GM19397 (cell line): ENCODE measurements at regions not wholly inside any gene's neighbourhood (a gene's known extent, or its start where the extent isn't known, plus 50 kb on each side); places are given as distances from the start of the nearest gene placed in this dataset.

Experiments used
- ATAC-seq: cut with Tn5 transposase; IDR thresholded peaks from one replicate; pipeline ENCODE4 v1.9.1; 2021; ENCODE audit warnings: mild to moderate bottlenecking, moderate library complexity; ENCODE audit not compliant: unreplicated experiment

GRCh38 chr17:79298799-79299198 is 224.2 kb downstream of the ENGASE start:
- no peak for ATAC-seq

DNA sequence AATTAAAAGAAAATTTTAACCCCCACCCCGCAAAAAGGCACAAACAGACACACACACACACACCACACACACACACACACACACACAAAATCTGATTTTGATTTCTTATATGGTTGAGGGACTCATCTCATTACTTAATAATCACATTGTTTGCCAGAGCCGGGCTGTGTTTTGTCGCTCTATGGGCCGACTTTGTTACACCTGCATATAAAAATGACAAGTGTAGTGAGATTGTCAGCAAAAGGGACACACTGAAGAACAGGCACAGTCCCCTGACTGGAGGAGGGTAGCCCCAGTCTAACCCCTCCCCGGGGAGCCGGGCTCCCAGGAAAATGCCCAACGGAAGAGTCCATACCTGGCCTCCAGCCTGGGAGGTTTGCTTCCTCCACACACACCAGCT is 221.6 kb downstream of the ENGASE start:
- no peak for ATAC-seq

DNA sequence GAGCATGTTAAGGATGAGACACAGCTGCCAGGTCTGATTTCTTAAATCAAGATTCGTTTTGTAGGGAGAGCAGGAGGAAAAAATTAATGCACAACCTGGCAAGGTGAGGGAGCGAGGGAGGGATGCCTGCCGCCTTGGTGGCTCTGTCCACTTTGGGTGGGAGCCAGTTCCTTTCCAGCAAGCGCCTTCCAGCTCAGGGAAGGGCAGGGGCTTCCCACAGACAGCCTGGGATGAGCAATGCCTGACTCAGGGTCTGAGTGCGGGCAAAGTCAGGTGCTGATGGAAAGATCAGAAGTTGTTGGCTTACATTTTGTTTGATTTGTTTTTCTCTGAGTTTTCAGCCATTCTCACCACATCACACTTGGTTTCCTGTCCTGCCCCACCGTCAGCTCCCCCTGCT is 220.7 kb downstream of the ENGASE start:
- ATAC-seq: no peak

DNA sequence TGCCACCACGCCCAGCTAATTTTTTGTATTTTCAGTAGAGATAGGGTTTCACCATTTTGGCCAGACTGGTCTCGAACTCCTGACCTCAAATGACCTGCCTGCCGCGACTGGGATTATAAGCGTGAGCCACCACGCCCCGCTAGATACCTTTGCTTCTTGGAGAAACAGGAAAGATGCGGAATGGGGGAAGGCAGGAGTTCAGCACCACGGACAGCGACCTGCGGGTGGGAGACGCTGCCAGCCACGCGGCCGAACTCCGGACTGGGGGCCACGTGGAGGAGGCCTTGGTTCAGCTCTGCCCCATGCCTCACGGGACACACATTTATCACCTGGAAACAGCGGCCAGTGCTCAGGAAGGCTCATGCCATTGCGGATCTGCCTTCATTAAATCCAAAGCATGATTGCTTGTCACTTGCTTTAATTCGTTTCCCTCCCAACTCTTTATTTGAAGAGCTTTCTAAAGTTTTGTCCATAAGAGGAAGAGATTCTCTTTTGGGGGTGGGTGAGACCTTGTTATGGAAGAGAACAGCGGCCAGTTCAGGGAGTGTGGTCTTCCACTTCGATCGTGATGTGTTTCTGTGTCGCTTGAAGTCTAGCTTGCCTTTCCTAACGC is 219.9 kb downstream of the ENGASE start:
- no peak for ATAC-seq

GRCh38 chr17:79292501-79292900 is 217.9 kb downstream of the ENGASE start:
- ATAC-seq: no peak

GRCh38 chr17:79291391-79291790 is 216.8 kb downstream of the ENGASE start:
- no peak for ATAC-seq

DNA sequence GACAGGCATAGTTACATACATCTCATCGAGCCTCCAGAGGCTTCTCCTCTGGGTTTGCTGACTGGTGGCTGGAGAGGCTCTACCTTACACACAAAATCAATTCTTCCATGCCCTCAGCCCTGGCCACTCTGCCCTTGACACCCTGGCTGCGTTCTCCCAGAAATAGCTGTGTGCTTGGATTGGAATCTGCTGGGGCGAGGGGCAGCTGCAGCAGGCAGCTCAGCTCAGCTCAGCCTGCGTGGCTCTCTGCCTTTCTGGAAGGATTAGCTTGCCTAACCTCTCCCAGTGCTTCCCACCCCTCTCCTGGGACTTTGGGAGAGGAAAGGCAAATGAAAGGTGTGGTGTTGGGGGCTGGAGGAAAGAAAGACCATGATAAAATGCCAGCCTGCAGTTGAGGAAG is 216.1 kb downstream of the ENGASE start:
- ATAC-seq: no peak

- ATAC-seq: no peak
These were observed 214.3 kb downstream of the ENGASE start for GRCh38 chr17:79288950-79289349.

- ATAC-seq: no peak
These were observed 211.8 kb downstream of the ENGASE start for GRCh38 chr17:79286440-79286839.

DNA sequence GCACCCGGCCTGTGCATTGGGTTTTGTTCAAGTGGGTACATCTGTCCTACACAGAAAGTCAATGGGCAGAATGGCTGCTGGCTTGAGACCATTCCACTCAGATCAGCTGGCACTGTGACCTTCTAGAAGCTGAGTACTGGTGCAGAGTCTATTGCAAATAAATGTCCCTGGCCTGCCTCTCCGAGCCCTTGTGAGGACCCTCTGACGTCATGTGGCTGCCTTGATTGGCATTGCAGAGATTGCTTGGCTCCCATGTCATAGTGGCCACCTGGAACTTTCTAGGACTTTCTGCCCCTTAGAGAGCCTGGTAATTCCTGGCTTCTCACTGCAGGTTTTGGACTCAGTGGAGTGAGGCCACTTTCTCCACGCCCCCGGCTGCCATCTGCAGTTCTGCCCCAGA is 211.3 kb downstream of the ENGASE start:
- ATAC-seq: no peak

DNA sequence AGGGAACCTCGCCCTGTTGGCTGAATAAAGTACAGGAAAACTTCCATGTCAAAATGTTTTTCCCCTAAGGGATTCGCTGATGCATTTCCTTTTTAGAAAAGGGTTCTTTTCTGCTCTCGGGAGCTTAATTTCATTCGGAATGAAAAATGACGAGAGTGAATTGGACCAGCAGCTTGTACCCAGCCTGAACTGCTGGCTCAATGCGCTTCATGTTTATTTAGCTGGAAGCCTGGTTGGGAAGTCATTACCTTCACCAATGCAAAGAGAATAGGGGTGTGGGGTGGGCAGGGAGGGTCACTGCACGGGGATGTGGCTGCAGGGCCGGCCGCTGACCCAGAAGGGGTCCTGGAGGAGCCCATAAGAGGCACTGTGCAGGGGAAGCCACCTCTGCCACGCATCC is 207.7 kb downstream of the ENGASE start:
- no peak for ATAC-seq

DNA sequence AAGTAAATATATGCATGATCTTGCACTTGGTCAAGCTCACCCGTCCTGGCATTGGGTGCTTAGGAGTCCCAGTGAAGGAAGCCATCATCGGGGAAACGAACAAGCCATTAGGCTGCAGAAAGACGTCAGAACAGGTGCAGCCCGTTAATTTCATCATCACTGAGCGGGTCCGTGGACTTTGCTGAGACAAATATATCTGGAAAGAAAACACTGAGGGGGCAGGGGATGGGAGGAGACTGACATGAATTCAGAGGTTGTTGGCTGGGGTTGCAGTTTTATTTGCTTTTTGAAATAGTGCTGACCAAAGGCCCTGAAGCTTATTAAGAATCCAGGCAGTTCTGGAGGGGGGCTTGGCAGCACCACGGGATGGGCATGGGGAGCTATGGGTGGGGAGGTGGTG is 207.2 kb downstream of the ENGASE start:
- ATAC-seq: no peak

GRCh38 chr17:79280866-79281572 is 206.4 kb downstream of the ENGASE start:
- no peak for ATAC-seq

- ATAC-seq: no peak
These were observed 205.4 kb downstream of the ENGASE start for GRCh38 chr17:79280010-79280409.

- ATAC-seq: no peak
These were observed 204.7 kb downstream of the ENGASE start for GRCh38 chr17:79279320-79279719.

DNA sequence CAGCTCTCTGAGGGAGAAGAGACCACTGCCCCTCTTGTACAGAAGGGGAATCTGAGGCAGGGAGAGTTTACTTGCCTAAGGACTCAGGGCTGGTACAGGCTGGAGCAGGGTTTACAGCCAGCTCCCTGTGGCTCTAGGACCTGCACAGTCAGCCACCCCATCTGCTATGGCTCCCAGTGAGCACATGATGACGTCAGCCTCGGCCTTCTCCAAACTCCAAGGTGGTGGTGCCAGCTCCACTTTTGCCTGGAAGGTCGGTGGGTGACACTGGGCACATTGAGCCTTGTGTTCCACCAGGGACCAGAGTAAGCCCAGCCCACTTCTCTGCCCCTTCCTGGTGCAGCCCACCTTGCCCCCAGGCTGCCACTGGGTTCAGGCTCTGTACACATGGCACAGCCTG is 202.2 kb downstream of the ENGASE start:
- ATAC-seq: no peak

DNA sequence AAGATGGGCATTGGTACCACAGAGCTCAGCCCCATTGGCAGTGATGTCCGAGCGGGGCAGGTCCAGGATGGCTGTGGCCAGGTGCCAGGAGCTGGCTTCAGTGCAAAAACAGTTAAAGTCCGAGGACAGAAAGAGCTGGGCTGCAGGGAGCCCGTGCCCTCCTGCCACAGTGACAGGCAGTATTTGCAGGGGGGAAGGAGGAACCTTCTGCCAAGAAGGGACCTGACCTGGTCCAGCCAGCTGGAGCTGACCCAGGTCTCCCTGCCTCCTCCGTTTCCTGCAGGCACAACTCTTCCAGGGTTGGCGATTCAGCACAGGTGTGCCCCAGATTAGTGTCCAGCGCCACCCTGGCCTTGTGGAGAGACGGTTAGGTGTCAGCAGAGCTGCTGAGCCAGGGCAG is 199.0 kb downstream of the ENGASE start:
- no peak for ATAC-seq

- no peak for ATAC-seq
These were observed 198.1 kb downstream of the ENGASE start for GRCh38 chr17:79272666-79273219.

GRCh38 chr17:79272220-79272619 is 197.6 kb downstream of the ENGASE start:
- ATAC-seq: no peak

DNA sequence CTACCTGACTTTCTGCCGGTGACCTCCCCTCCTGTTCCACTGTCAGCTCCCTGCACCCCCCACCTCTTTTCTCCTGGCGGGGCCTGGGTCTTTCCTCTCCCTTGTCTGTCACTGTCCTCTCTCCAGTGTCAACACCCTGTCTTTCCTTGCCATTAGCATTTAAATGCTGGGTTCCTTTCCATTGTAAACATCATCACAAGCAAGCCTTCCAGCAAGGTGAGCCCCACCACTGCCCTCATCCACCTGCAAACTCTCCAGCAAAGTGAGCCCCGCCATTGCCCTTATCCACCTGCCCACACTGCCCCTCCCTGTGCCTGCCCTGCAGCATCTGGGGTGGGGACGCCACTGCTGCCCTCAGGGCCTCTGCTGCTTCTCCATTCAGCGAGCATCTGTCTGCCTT is 195.0 kb downstream of the ENGASE start:
- ATAC-seq: no peak

DNA sequence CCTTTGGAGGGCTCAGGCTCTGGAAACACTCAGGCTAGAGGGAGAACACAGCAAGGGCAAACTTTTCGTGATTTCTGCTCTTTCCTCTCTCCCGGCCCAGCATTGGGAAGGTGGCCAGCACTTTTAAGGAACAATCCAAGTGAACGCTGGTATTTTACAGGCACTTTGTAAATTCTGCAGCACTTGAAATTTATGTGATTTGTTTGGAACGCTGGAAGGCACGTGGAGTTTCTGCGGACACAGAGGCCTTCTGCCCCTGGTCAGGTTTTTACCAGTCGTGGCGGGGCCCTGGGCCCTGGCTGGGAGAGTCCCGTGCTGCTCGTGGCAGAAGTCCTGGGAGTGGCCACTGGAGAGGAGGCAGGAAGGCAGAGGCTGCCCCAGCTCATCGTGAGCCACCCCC is 188.6 kb downstream of the ENGASE start:
- ATAC-seq: no peak

DNA sequence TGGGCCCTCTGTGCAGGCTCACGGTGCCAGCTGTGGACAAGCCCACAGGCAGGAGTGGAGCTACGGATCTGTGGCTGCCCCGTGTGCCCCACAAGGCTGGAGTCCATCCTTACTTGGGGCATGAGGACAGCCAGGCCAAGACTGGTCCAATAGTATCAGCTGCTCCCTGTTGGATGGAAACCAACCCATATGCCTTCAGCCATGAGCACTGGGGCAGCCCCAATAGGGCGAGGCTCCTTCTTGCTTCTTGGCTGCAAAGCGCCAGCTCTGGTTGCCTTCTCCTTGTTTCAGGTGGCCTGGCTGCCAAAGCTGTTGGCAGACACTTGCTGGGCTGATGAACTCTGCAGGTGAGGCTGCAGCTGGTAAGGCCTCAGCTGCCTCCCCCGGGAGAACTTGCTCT is 188.0 kb downstream of the ENGASE start:
- no peak for ATAC-seq
